ENCODE measurements at regions not wholly inside any gene's neighbourhood (a gene's known extent, or its start where the extent isn't known, plus 50 kb on each side); places are given as distances from the start of the nearest gene placed in this dataset.

- TF ChIP-seq CTCF (IDR thresholded peaks at IDR 0.05): no peak
- no peak for TF ChIP-seq POLR2A (IDR thresholded peaks at IDR 0.05)
These were observed 125.3 kb upstream of the SLC44A1 start for GRCh38 chr9:105119156-105119555.

All from body of pancreas (tissue), 4 donors.